Breast epithelium (tissue), 3 donors: ENCODE measurements at regions not wholly inside any gene's neighbourhood (a gene's known extent, or its start where the extent isn't known, plus 50 kb on each side); places are given as distances from the start of the nearest gene placed in this dataset.

Experiments used
- CTCF ChIP-seq, 3 donors: fragments of 450-650 bp; IDR thresholded peaks; one replicate each; pipeline ENCODE4 v1.5.1; 2016 to 2017; ENCODE audit warnings: antibody characterized with exemption in 3 of 3, mild to moderate bottlenecking in 3 of 3, moderate library complexity in 3 of 3
- POLR2A ChIP-seq: fragments of 450-650 bp; IDR thresholded peaks from one replicate; pipeline ENCODE4 v1.6.1; 2016; ENCODE audit warnings: antibody characterized with exemption, mild to moderate bottlenecking, moderate library complexity
- POLR2AphosphoS5 ChIP-seq, 3 donors: sonication (generic); formaldehyde crosslinking; IDR thresholded peaks; one replicate each; pipeline ENCODE4 v1.6.1; 2017; ENCODE audit warnings: antibody characterized with exemption in 3 of 3

GRCh38 chr1:115228191-115228590 lies 109.9 kb downstream of the NGF start:
- TF ChIP-seq CTCF (IDR thresholded peaks at IDR 0.05) (no peak), POLR2A (no peak), POLR2AphosphoS5 (IDR thresholded peaks at IDR 0.05) (no peak)
